SK-N-SH (cell line): ENCODE measurements at regions not wholly inside any gene's neighbourhood (a gene's known extent, or its start where the extent isn't known, plus 50 kb on each side); places are given as distances from the start of the nearest gene placed in this dataset.

Experiments
- CTCF ChIA-PET: fragments of 300-600, 350-600 bp; formaldehyde crosslinking; extraction: SDS; loops from one replicate; lab custom pipeline; 2021; lab: Yijun Ruan, JAX
- POLR2A ChIA-PET: fragments of 350-600 bp; sonication (Branson Sonifier 250); formaldehyde crosslinking; extraction: SDS; loops from one replicate; lab custom pipeline; 2020; ENCODE audit warnings: antibody characterized with exemption, inconsistent platforms; lab: Yijun Ruan, JAX
- DNase-seq: peaks from one replicate; pipeline ENCODE4 v3.0.0; 2012
- H2AFZ ChIP-seq: fragments of 200-600 bp; sonication (generic); 2 replicates; pipeline ENCODE4 v1.8.1; 2016; ENCODE audit warnings: antibody characterized with exemption, mild to moderate bottlenecking, low read depth
- H3F3A ChIP-seq: fragments of 200-600 bp; sonication (generic); replicated peaks from 2 replicates; pipeline ENCODE3; 2016; ENCODE audit warnings: antibody characterized with exemption, mild to moderate bottlenecking; ENCODE audit not compliant: insufficient read depth
- H3K27ac ChIP-seq, 2 experiments: fragments of 200-500 bp in 1 of 2; fragments of 200-600 bp in 1 of 2; sonication (Bioruptor generic) in 1 of 2; sonication (generic), shearing (Covaris generic) in 1 of 2; 2 replicates each; pipeline versions ENCODE4 v1.5.1 to v1.6.1; 2014 to 2016; ENCODE audit warnings: low read depth in 2 of 2, inconsistent platforms in 1 of 2, low read length in 1 of 2, mild to moderate bottlenecking in 1 of 2, mixed read lengths in 1 of 2
- H3K27me3 ChIP-seq: fragments of 200-600 bp; sonication (generic), shearing (Covaris generic); 2 replicates; pipeline ENCODE4 v1.6.1; 2016; ENCODE audit warnings: mixed run types; ENCODE audit not compliant: insufficient read depth
- H3K36me3 ChIP-seq, 2 experiments: fragments of 200-500 bp in 1 of 2; fragments of 200-600 bp in 1 of 2; sonication (Bioruptor generic) in 1 of 2; sonication (generic) in 1 of 2; replicated peaks in 1 of 2; 2 replicates each; pipeline versions ENCODE3 to v1.5.1; 2014 to 2016; ENCODE audit warnings: low read length in 1 of 2, mild to moderate bottlenecking in 1 of 2; ENCODE audit not compliant: insufficient read depth in 2 of 2, control insufficient read depth in 1 of 2
- H3K4me1 ChIP-seq, 2 experiments: fragments of 200-500 bp in 1 of 2; fragments of 200-600 bp in 1 of 2; sonication (Bioruptor generic) in 1 of 2; sonication (generic), shearing (Covaris generic) in 1 of 2; 2 replicates each; pipeline versions ENCODE4 v1.5.1 to v1.6.1; 2014 to 2016; ENCODE audit warnings: low read depth in 1 of 2, low read length in 1 of 2, mixed run types in 1 of 2; ENCODE audit not compliant: insufficient read depth in 2 of 2, control insufficient read depth in 1 of 2
- H3K4me2 ChIP-seq: fragments of 200-600 bp; sonication (generic), shearing (Covaris generic); 2 replicates; pipeline ENCODE4 v1.6.1; 2017; ENCODE audit warnings: mixed run types
- H3K4me3 ChIP-seq, 2 experiments: fragments of 200-500 bp in 1 of 2; fragments of 200-600 bp in 1 of 2; sonication (Bioruptor generic) in 1 of 2; sonication (generic), shearing (Covaris generic) in 1 of 2; 2 replicates each; pipeline versions ENCODE4 v1.5.1 to v1.8.1; 2014 to 2016; ENCODE audit warnings: low read depth in 2 of 2, inconsistent platforms in 1 of 2, low read length in 1 of 2, mild to moderate bottlenecking in 1 of 2, mixed read lengths in 1 of 2, moderate library complexity in 1 of 2
- H3K79me2 ChIP-seq: fragments of 200-600 bp; sonication (generic); 2 replicates; pipeline ENCODE4 v1.8.1; 2017; ENCODE audit warnings: mild to moderate bottlenecking; ENCODE audit not compliant: insufficient read depth
- H3K9ac ChIP-seq: fragments of 200-600 bp; sonication (generic); 2 replicates; pipeline ENCODE4 v1.6.1; 2017; ENCODE audit warnings: mixed run types
- H3K9me2 ChIP-seq: fragments of 200-600 bp; sonication (generic); 2 replicates; pipeline ENCODE4 v1.6.1; 2017; ENCODE audit warnings: mixed run types
- H3K9me3 ChIP-seq: fragments of 200-600 bp; sonication (generic); 2 replicates; pipeline ENCODE4 v1.6.1; 2017; ENCODE audit warnings: mixed run types, mild to moderate bottlenecking, moderate library complexity
- H4K20me1 ChIP-seq: fragments of 200-600 bp; sonication (generic); 2 replicates; pipeline ENCODE4 v1.6.1; 2017; ENCODE audit warnings: mild to moderate bottlenecking, mixed run types; ENCODE audit not compliant: insufficient read depth
- CTCF ChIP-seq: fragments of 200-600 bp; sonication (generic); IDR thresholded peaks from 2 replicates; pipeline ENCODE4 v1.6.1; 2017; ENCODE audit warnings: antibody characterized with exemption, mild to moderate bottlenecking, moderate library complexity
- EP300 ChIP-seq, 2 experiments: IDR thresholded peaks; 2 replicates each; pipeline versions ENCODE4 v1.4.0 to v1.6.1; 2012; ENCODE audit warnings: borderline replicate concordance in 1 of 2, low read depth in 1 of 2, low read length in 1 of 2
- FOSL2 ChIP-seq: IDR thresholded peaks from 2 replicates; pipeline ENCODE4 v1.4.0; 2012; ENCODE audit warnings: low read depth, mild to moderate bottlenecking, moderate library complexity, borderline replicate concordance
- IRF3 ChIP-seq: fragments of 150-350 bp; IDR thresholded peaks from 2 replicates; pipeline ENCODE4 v1.6.1; 2016; ENCODE audit warnings: mild to moderate bottlenecking, low read depth, low read length
- MXI1 ChIP-seq: IDR thresholded peaks from 2 replicates; pipeline ENCODE4 v1.6.1; 2012; ENCODE audit warnings: mild to moderate bottlenecking, low read depth, low read length, improper control_type of control experiment
- NFIC ChIP-seq: IDR thresholded peaks from 2 replicates; pipeline ENCODE4 v1.4.0; 2012; ENCODE audit warnings: borderline replicate concordance
- POLR2AphosphoS5 ChIP-seq: IDR thresholded peaks from 2 replicates; pipeline ENCODE4 v1.6.1; 2012; ENCODE audit warnings: low read depth, low read length
- RCOR1 ChIP-seq: fragments of 150-350 bp; IDR thresholded peaks from 2 replicates; pipeline ENCODE4 v1.6.1; 2017; ENCODE audit warnings: antibody characterized with exemption, low read length
- RFX5 ChIP-seq: IDR thresholded peaks from 2 replicates; pipeline ENCODE4 v1.6.1; 2012; ENCODE audit warnings: mild to moderate bottlenecking, improper control_type of control experiment, low read length
- RXRA ChIP-seq: IDR thresholded peaks from 2 replicates; pipeline ENCODE4 v1.4.0; 2012; ENCODE audit warnings: low read depth, mild to moderate bottlenecking, borderline replicate concordance
- TAF1 ChIP-seq: IDR thresholded peaks from 2 replicates; pipeline ENCODE4 v1.6.1; 2012; ENCODE audit warnings: low read depth, mild to moderate bottlenecking, low read length, moderate library complexity, borderline replicate concordance
- WGBS: methylation state at CpG from one replicate; pipeline ENCODE4 v1.1.6; 2017; ENCODE audit warnings: low lambda C conversion rate; 5-methylcytosine and 5-hydroxymethylcytosine counted together
- TF ChIP-seq, protein P1 (sequence below): fragments of 150-350 bp; IDR thresholded peaks from 2 replicates; pipeline ENCODE4 v1.6.1; 2017; ENCODE audit warnings: antibody characterized with exemption, low read length, low read depth, borderline replicate concordance
- TF ChIP-seq, protein P2 (sequence below): IDR thresholded peaks from 2 replicates; pipeline ENCODE4 v1.4.0; 2012; ENCODE audit warnings: low read depth
- TF ChIP-seq, protein P3 (sequence below): IDR thresholded peaks from 2 replicates; pipeline ENCODE4; 2012

- Histone ChIP-seq H3K79me2 (no peaks in the 10 kb centered on the region), H3K9me2 (no peaks in the 10 kb centered on the region), H3K4me1 (peaks cover 5 to 25% of the 10 kb centered on the region in 2 experiments; a peak in 3 of 4 replicates), H3K36me3 (no peaks in the 10 kb centered on the region), H3K27me3 (0 out of 2 replicates have a peak, but pooled peaks cover 9% of the 10 kb centered on the region), H3K27ac (no peak overlapping the region), H3K4me2 (no peak overlapping the region), H3K9me3 (no peaks in the 10 kb centered on the region), H2AFZ (no peak overlapping the region), H3F3A (no peaks in the 10 kb centered on the region), H3K9ac (no peak overlapping the region), H4K20me1 (no peaks in the 10 kb centered on the region), H3K4me3 (no peak overlapping the region)
- TF ChIP-seq IRF3 (no peak), EP300 (IDR thresholded peaks at IDR 0.05; ENCODE audit: borderline replicate concordance in 1 of 2, low read depth in 1 of 2, low read length in 1 of 2) (no peak), NFIC (no peak), RXRA (no peak), RFX5 (no peak), FOSL2 (no peak), RCOR1 (no peak), POLR2AphosphoS5 (no peak), MXI1 (no peak), TAF1 (no peak), CTCF (no peak)
- TF ChIP-seq, protein P1, sequence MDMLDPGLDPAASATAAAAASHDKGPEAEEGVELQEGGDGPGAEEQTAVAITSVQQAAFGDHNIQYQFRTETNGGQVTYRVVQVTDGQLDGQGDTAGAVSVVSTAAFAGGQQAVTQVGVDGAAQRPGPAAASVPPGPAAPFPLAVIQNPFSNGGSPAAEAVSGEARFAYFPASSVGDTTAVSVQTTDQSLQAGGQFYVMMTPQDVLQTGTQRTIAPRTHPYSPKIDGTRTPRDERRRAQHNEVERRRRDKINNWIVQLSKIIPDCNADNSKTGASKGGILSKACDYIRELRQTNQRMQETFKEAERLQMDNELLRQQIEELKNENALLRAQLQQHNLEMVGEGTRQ = no peak
- TF ChIP-seq, protein P2, sequence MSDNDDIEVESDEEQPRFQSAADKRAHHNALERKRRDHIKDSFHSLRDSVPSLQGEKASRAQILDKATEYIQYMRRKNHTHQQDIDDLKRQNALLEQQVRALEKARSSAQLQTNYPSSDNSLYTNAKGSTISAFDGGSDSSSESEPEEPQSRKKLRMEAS = no peak
- TF ChIP-seq, protein P3, sequence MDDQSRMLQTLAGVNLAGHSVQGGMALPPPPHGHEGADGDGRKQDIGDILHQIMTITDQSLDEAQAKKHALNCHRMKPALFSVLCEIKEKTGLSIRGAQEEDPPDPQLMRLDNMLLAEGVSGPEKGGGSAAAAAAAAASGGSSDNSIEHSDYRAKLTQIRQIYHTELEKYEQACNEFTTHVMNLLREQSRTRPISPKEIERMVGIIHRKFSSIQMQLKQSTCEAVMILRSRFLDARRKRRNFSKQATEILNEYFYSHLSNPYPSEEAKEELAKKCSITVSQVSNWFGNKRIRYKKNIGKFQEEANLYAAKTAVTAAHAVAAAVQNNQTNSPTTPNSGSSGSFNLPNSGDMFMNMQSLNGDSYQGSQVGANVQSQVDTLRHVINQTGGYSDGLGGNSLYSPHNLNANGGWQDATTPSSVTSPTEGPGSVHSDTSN = no peak
- POLR2A ChIA-PET = no interaction called here
- no peak for DNase-seq
- CTCF ChIA-PET = interaction anchor here (1.3 to 20.5 kb wide), 3 partner anchors 14 to 103 kb away, joined by 3 to 398 read pairs (median 4); partner anchors contain the start of gene ALK
- WGBS = 33% methylated on average over 4 of the region's 4 CpGs
These were observed 101.2 kb upstream of the ALK start for GRCh38 chr2:30022444-30023071.
